HCT116 (cell line): ENCODE measurements at regions not wholly inside any gene's neighbourhood (a gene's known extent, or its start where the extent isn't known, plus 50 kb on each side); places are given as distances from the start of the nearest gene placed in this dataset.

Source experiments
- ATAC-seq: fragments of 200-7000 bp; cut with Tn5 transposase; 2 replicates; pipeline ENCODE4 v1.9.1; 2020; ENCODE audit warnings: mild to moderate bottlenecking, moderate library complexity
- BruUV-seq: library from RNA; stranded (reverse); fragments of 400-500 nt; replicated peaks from 2 replicates; lab custom pipeline; 2021; lab: Mats Ljungman, UMichigan
- CTCF ChIA-PET: fragments of 300-600 bp; sonication (Branson Sonifier 250); formaldehyde crosslinking; loops from one replicate; lab custom pipeline; 2021; ENCODE audit warnings: antibody characterized with exemption; lab: Charles Lee
- POLR2A ChIA-PET: fragments of 300-600, 350-600 bp; sonication (Branson Sonifier 250); formaldehyde crosslinking; loops from one replicate; lab custom pipeline; 2021; ENCODE audit warnings: antibody characterized with exemption; lab: Charles Lee
- RAD21 ChIA-PET, 2 experiments: fragments of 300-600 bp; sonication (Branson Sonifier 250); formaldehyde crosslinking; loops; one replicate each; lab custom pipeline; 2023; ENCODE audit warnings: low total read pairs in 2 of 2; ENCODE audit not compliant: uncharacterized antibody in 2 of 2, unreplicated experiment in 2 of 2, low non-redundant PET in 1 of 2; lab: Charles Lee
- DNase-seq: peaks from one replicate; pipeline ENCODE4 v3.0.0-alpha.2; 2010; ENCODE audit warnings: low read depth, low spot score
- H2AFZ ChIP-seq: fragments of 200-600 bp; shearing (Covaris generic), sonication (generic); 2 replicates; pipeline ENCODE4 v1.6.1; 2017; ENCODE audit warnings: low read depth, mixed run types, mixed read lengths, antibody characterized with exemption, low read length; ENCODE audit not compliant: poor library complexity, severe bottlenecking
- H3K27ac ChIP-seq: 2 replicates; pipeline ENCODE4 v1.5.1; 2012; ENCODE audit warnings: low read depth, low read length
- H3K27me3 ChIP-seq: fragments of 200-600 bp; sonication (generic); 2 replicates; pipeline ENCODE4 v1.6.1; 2016; ENCODE audit warnings: mixed run types, low read length, mixed read lengths; ENCODE audit not compliant: insufficient read depth
- H3K36me3 ChIP-seq, 2 experiments: fragments of 200-500 bp in 1 of 2; fragments of 200-600 bp in 1 of 2; sonication (Bioruptor generic) in 1 of 2; sonication (generic) in 1 of 2; 2 replicates each; pipeline versions ENCODE4 v1.5.1 to v1.6.1; 2014 to 2016; ENCODE audit warnings: low read length in 2 of 2, inconsistent platforms in 1 of 2, mixed read lengths in 1 of 2, mixed run types in 1 of 2; ENCODE audit not compliant: insufficient read depth in 2 of 2, control insufficient read depth in 1 of 2
- H3K4me1 ChIP-seq, 2 experiments: fragments of 200-600 bp in 1 of 2; sonication (generic) in 1 of 2; 2 replicates each; pipeline versions ENCODE4 v1.5.1 to v1.6.1; 2012 to 2017; ENCODE audit warnings: low read length in 2 of 2, inconsistent platforms in 1 of 2, mild to moderate bottlenecking in 1 of 2, mixed read lengths in 1 of 2, mixed run types in 1 of 2, moderate library complexity in 1 of 2; ENCODE audit not compliant: insufficient read depth in 2 of 2, control insufficient read depth in 1 of 2
- H3K4me2 ChIP-seq: fragments of 200-600 bp; sonication (generic); 2 replicates; pipeline ENCODE4 v1.6.1; 2017; ENCODE audit warnings: mixed run types, low read length, mixed read lengths
- H3K4me3 ChIP-seq, 2 experiments: fragments of 200-600 bp in 1 of 2; sonication (generic) in 1 of 2; replicated peaks in 1 of 2; 2 replicates each; pipeline ENCODE4 v1.5.1; 2011 to 2016; ENCODE audit warnings: low read length in 2 of 2, control low read depth in 1 of 2, low read depth in 1 of 2, mild to moderate bottlenecking in 1 of 2, mixed read lengths in 1 of 2, mixed run types in 1 of 2
- H3K79me2 ChIP-seq: fragments of 200-600 bp; sonication (generic); 2 replicates; pipeline ENCODE4 v1.6.1; 2017; ENCODE audit warnings: mild to moderate bottlenecking, mixed run types, low read length, moderate library complexity, mixed read lengths; ENCODE audit not compliant: insufficient read depth
- H3K9ac ChIP-seq: fragments of 200-600 bp; sonication (generic); 2 replicates; pipeline ENCODE4 v1.6.1; 2016; ENCODE audit warnings: low read length, mixed read lengths
- H3K9me2 ChIP-seq: fragments of 200-600 bp; sonication (generic), shearing (Covaris generic); 2 replicates; pipeline ENCODE4 v1.6.1; 2017; ENCODE audit warnings: mixed run types, mild to moderate bottlenecking, moderate library complexity; ENCODE audit not compliant: insufficient read depth
- H3K9me3 ChIP-seq, 2 experiments: fragments of 200-500 bp in 1 of 2; fragments of 200-600 bp in 1 of 2; sonication (Bioruptor generic) in 1 of 2; sonication (generic) in 1 of 2; 2 replicates each; pipeline ENCODE4 v1.6.1; 2014 to 2017; ENCODE audit warnings: low read length in 2 of 2, mixed read lengths in 2 of 2, inconsistent platforms in 1 of 2, low read depth in 1 of 2, mild to moderate bottlenecking in 1 of 2, mixed run types in 1 of 2, moderate library complexity in 1 of 2; ENCODE audit not compliant: control insufficient read depth in 1 of 2, insufficient read depth in 1 of 2
- H4K20me1 ChIP-seq: fragments of 200-600 bp; sonication (generic), shearing (Covaris generic); 2 replicates; pipeline ENCODE4 v1.6.1; 2017; ENCODE audit warnings: mixed run types, mild to moderate bottlenecking, moderate library complexity; ENCODE audit not compliant: insufficient read depth
- CTCF ChIP-seq, 3 experiments: fragments of 200-600 bp in 1 of 3; sonication (generic) in 1 of 3; IDR thresholded peaks in 2 of 3; conservative IDR thresholded peaks in 1 of 3; 2 replicates each; pipeline ENCODE4 v1.5.1; 2012 to 2017; ENCODE audit warnings: low read depth in 2 of 3, low read length in 2 of 3, antibody characterized with exemption in 1 of 3, borderline replicate concordance in 1 of 3, control low read depth in 1 of 3, mild to moderate bottlenecking in 1 of 3, mixed read lengths in 1 of 3, mixed run types in 1 of 3, moderate library complexity in 1 of 3; ENCODE audit not compliant: insufficient read depth in 1 of 3
- EZH2 ChIP-seq: fragments of 200-600 bp; sonication (generic); IDR thresholded peaks from 2 replicates; pipeline ENCODE4 v1.6.1; 2017; ENCODE audit warnings: antibody characterized with exemption, mixed run types
- REST ChIP-seq: IDR thresholded peaks from 2 replicates; pipeline ENCODE4 v1.6.1; 2012; ENCODE audit warnings: low read depth
- ZFX ChIP-seq: fragments of 450-650 bp; IDR thresholded peaks from 2 replicates; pipeline ENCODE4 v1.6.1; 2017
- intact Hi-C: fragments of 100-400 bp; cut with micrococcal nuclease; formaldehyde crosslinking; loops from 2 replicates; pipeline ENCODE4 v1.10.0; 2022

GRCh38 chr10:84938117-84938905, 609.9 kb downstream of the CCSER2 start:
- Histone ChIP-seq H3K4me2 (no peak overlapping the region), H2AFZ (no peak overlapping the region), H3K4me1 (no peaks in the 10 kb centered on the region), H3K27ac (no peak overlapping the region), H3K79me2 (no peaks in the 10 kb centered on the region), H3K27me3 (no peaks in the 10 kb centered on the region; the same call in 1 of the 2 replicates), H3K9me2 (no peaks in the 10 kb centered on the region), H3K36me3 (no peaks in the 10 kb centered on the region), H3K4me3 (no peak overlapping the region)
- no peak for ATAC-seq
- no TSS peak for BruUV-seq
- ChIA-PET POLR2A (no interaction called here), RAD21 (no interaction called here), CTCF (no interaction called here)
- TF ChIP-seq CTCF (IDR thresholded peaks at IDR 0.05 in 2 of 3, conservative IDR thresholded peaks at IDR 0.05 in 1 of 3; ENCODE audit: borderline replicate concordance in 1 of 3, insufficient read depth in 1 of 3, low read depth in 2 of 3, low read length in 2 of 3) (no peak), ZFX (no peak), EZH2 (no peak), REST (no peak)
- TF ChIP-seq, all 23 proteins: peak for 0
- Histone ChIP-seq H4K20me1 (no peaks in the 10 kb centered on the region), H3K9me3 (no peaks in the 10 kb centered on the region), H3K9ac (no peak overlapping the region)
- intact Hi-C loops, result no loop called here
- DNase-seq, result no peak
